H9 (cell line): ENCODE measurements at regions not wholly inside any gene's neighbourhood (a gene's known extent, or its start where the extent isn't known, plus 50 kb on each side); places are given as distances from the start of the nearest gene placed in this dataset.

Experiments used
- DNase-seq: peaks from one replicate; pipeline ENCODE4 v3.0.0-alpha.2; 2017
- H2AFZ ChIP-seq: one replicate; pipeline ENCODE4 v1.6.1; 2013; ENCODE audit warnings: mild to moderate bottlenecking, low read length, control low read depth, moderate library complexity
- H2AK5ac ChIP-seq: 2 replicates; pipeline ENCODE4 v1.6.1; 2013; ENCODE audit warnings: low read length, control low read depth, mixed read lengths; ENCODE audit not compliant: insufficient read length
- H2BK120ac ChIP-seq: one replicate; pipeline ENCODE4 v1.6.1; 2013; ENCODE audit warnings: low read depth, mild to moderate bottlenecking, low read length, control low read depth, inconsistent platforms; ENCODE audit not compliant: poor library complexity, severe bottlenecking
- H2BK12ac ChIP-seq: 2 replicates; pipeline ENCODE4 v1.6.1; 2013; ENCODE audit warnings: low read length, control low read depth, mixed read lengths, low read depth; ENCODE audit not compliant: insufficient read length
- H2BK15ac ChIP-seq: 2 replicates; pipeline ENCODE4 v1.6.1; 2013; ENCODE audit warnings: low read depth, low read length, control low read depth
- H2BK20ac ChIP-seq: one replicate; pipeline ENCODE4 v1.6.1; 2013; ENCODE audit warnings: low read depth, mild to moderate bottlenecking, low read length, control low read depth, inconsistent platforms; ENCODE audit not compliant: poor library complexity, severe bottlenecking
- H2BK5ac ChIP-seq: 2 replicates; pipeline ENCODE4 v1.6.1; 2013; ENCODE audit warnings: low read length, control low read depth, mixed read lengths; ENCODE audit not compliant: insufficient read length
- H3K14ac ChIP-seq: 2 replicates; pipeline ENCODE4 v1.6.1; 2013; ENCODE audit warnings: low read length, control low read depth; ENCODE audit not compliant: insufficient read depth
- H3K18ac ChIP-seq: 2 replicates; pipeline ENCODE4 v1.6.1; 2013; ENCODE audit warnings: low read depth, mild to moderate bottlenecking, mixed read lengths, low read length, control low read depth; ENCODE audit not compliant: insufficient read length
- H3K23ac ChIP-seq: 2 replicates; pipeline ENCODE4 v1.6.1; 2013; ENCODE audit warnings: low read length, control low read depth, mixed read lengths, low read depth; ENCODE audit not compliant: insufficient read length
- H3K23me2 ChIP-seq: 2 replicates; pipeline ENCODE4 v1.6.1; 2013; ENCODE audit warnings: low read depth, mild to moderate bottlenecking, mixed read lengths, low read length, control low read depth; ENCODE audit not compliant: insufficient read length, poor library complexity, severe bottlenecking
- H3K27ac ChIP-seq: 2 replicates; pipeline ENCODE4 v1.5.1; 2013; ENCODE audit warnings: low read length, control low read depth, mixed read lengths, low read depth; ENCODE audit not compliant: insufficient read length
- H3K27me3 ChIP-seq: 2 replicates; pipeline ENCODE4 v1.6.1; 2013; ENCODE audit warnings: low read length, control low read depth, inconsistent platforms; ENCODE audit not compliant: insufficient read depth
- H3K4ac ChIP-seq: 2 replicates; pipeline ENCODE4 v1.6.1; 2013; ENCODE audit warnings: low read depth, mild to moderate bottlenecking, control low read depth, inconsistent platforms, low read length, moderate library complexity
- H3K4me1 ChIP-seq: 2 replicates; pipeline ENCODE4 v1.6.1; 2013; ENCODE audit warnings: low read length, control low read depth, inconsistent platforms; ENCODE audit not compliant: insufficient read depth
- H3K4me2 ChIP-seq: 2 replicates; pipeline ENCODE4 v1.6.1; 2013; ENCODE audit warnings: low read length, control low read depth, mixed read lengths; ENCODE audit not compliant: insufficient read length, insufficient read depth
- H3K56ac ChIP-seq: 2 replicates; pipeline ENCODE4 v1.6.1; 2013; ENCODE audit warnings: low read depth, mild to moderate bottlenecking, mixed read lengths, low read length, control low read depth; ENCODE audit not compliant: insufficient read length
- H3K79me1 ChIP-seq: 2 replicates; pipeline ENCODE4 v1.6.1; 2013; ENCODE audit warnings: low read depth, mild to moderate bottlenecking, moderate library complexity, low read length, control low read depth, inconsistent platforms; ENCODE audit not compliant: insufficient read depth, poor library complexity, severe bottlenecking
- H3K79me2 ChIP-seq: 2 replicates; pipeline ENCODE4 v1.6.1; 2013; ENCODE audit warnings: low read length, control low read depth, inconsistent platforms; ENCODE audit not compliant: insufficient read depth
- H3K9ac ChIP-seq: 2 replicates; pipeline ENCODE4 v1.6.1; 2013; ENCODE audit warnings: low read length, control low read depth, mixed read lengths; ENCODE audit not compliant: insufficient read length; ENCODE audit errors: extremely low read depth
- H3K9me3 ChIP-seq: one replicate; pipeline ENCODE4 v1.6.1; 2013; ENCODE audit warnings: low read depth, low read length, inconsistent platforms; ENCODE audit not compliant: control insufficient read depth
- H3T11ph ChIP-seq: one replicate; pipeline ENCODE4 v1.6.1; 2013; ENCODE audit warnings: mild to moderate bottlenecking, low read length, control low read depth, inconsistent platforms
- H4K20me1 ChIP-seq: one replicate; pipeline ENCODE4 v1.6.1; 2013; ENCODE audit not compliant: control insufficient read depth, insufficient read length, insufficient read depth
- H4K5ac ChIP-seq: 2 replicates; pipeline ENCODE4 v1.6.1; 2013; ENCODE audit warnings: low read depth, mild to moderate bottlenecking, mixed read lengths, low read length, control low read depth; ENCODE audit not compliant: insufficient read length
- H4K8ac ChIP-seq: replicated peaks from 2 replicates; pipeline ENCODE4 v1.6.1; 2013; ENCODE audit warnings: low read length, control low read depth, mixed read lengths, low read depth; ENCODE audit not compliant: insufficient read length
- H4K91ac ChIP-seq: 2 replicates; pipeline ENCODE4 v1.6.1; 2013; ENCODE audit warnings: low read depth, mild to moderate bottlenecking, moderate library complexity, mixed read lengths, low read length, control low read depth; ENCODE audit not compliant: insufficient read length
- H3K27ac Mint-ChIP-seq, 3 experiments: 2 replicates in 2 of 3; 3 replicates in 1 of 3; pipeline ENCODE4 v1.8.0; 2020 to 2021; ENCODE audit warnings: mixed read lengths in 3 of 3, mild to moderate bottlenecking in 1 of 3, moderate library complexity in 1 of 3
- H3K27me3 Mint-ChIP-seq: 2 replicates; pipeline ENCODE4 v1.8.0; 2021; ENCODE audit warnings: low read depth, mild to moderate bottlenecking, moderate library complexity, mixed read lengths
- H3K36me3 Mint-ChIP-seq, 3 experiments: 2 replicates in 2 of 3; 3 replicates in 1 of 3; pipeline ENCODE4 v1.8.0; 2020 to 2021; ENCODE audit warnings: low read depth in 3 of 3, mixed read lengths in 3 of 3; ENCODE audit not compliant: insufficient read depth in 1 of 3
- H3K4me1 Mint-ChIP-seq, 2 experiments: 2 replicates each; pipeline ENCODE4 v1.8.0; 2020; ENCODE audit warnings: mixed read lengths in 2 of 2
- H3K4me3 Mint-ChIP-seq, 2 experiments: 2 replicates in 1 of 2; 3 replicates in 1 of 2; pipeline ENCODE4 v1.8.0; 2020 to 2021; ENCODE audit warnings: mild to moderate bottlenecking in 2 of 2, mixed read lengths in 2 of 2, moderate library complexity in 1 of 2
- H3K9me3 Mint-ChIP-seq, 2 experiments: 2 replicates in 1 of 2; 3 replicates in 1 of 2; pipeline ENCODE4 v1.8.0; 2020; ENCODE audit warnings: mild to moderate bottlenecking in 2 of 2, mixed read lengths in 2 of 2, moderate library complexity in 1 of 2
- TF ChIP-seq, protein P1 (sequence below): fragments of 200-600 bp; sonication (generic); conservative IDR thresholded peaks from 3 replicates; pipeline ENCODE4 v1.8.0; 2021; ENCODE audit warnings: antibody characterized with exemption, mild to moderate bottlenecking

DNA sequence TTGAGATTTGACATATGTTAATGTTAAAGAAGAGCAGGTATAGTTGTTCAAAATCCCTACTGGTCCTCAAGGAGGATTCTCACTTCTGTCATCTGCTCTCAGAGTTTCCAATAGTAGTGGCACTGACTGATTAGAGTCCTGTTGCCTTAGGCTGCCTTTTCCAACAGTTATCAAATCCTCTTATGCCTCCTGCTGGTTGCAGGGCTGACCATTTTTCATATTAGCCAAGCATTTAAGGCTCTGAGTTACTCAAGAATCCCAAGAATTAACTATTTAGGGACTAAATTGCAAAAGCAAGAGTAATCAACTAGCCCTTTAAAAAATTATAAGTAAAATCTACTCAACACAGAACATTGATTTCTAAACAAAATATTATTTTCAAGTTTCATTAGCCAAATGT lies 212.0 kb upstream of the CHORDC1 start:
- Histone ChIP-seq H4K20me1 (no peaks in the 10 kb centered on the region), H3K4me1 (peaks cover 5% of the 10 kb centered on the region), H2AK5ac (no peak overlapping the region), H2BK120ac (no peak overlapping the region), H3K9ac (no peak overlapping the region), H3K18ac (no peak overlapping the region), H3K79me1 (no peaks in the 10 kb centered on the region), H3K56ac (no peak overlapping the region), H4K8ac (no peak overlapping the region), H3K27ac (no peak overlapping the region), H3K4me2 (no peak overlapping the region), H3K23me2 (no peaks in the 10 kb centered on the region), H3K27me3 (no peaks in the 10 kb centered on the region), H3K4ac (no peak overlapping the region), H2AFZ (no peak overlapping the region), H3K79me2 (no peaks in the 10 kb centered on the region), H2BK20ac (no peak overlapping the region), H3K14ac (no peak overlapping the region), H3T11ph (no peak overlapping the region), H4K5ac (no peak overlapping the region), H2BK15ac (no peak overlapping the region), H3K9me3 (no peaks in the 10 kb centered on the region), H2BK12ac (no peak overlapping the region), H4K91ac (no peak overlapping the region), H2BK5ac (no peak overlapping the region), H3K23ac (no peak overlapping the region)
- H3K4me1 Mint-ChIP-seq: peaks cover 35 to 56% of the 10 kb centered on the region in 2 experiments
- H3K4me3 Mint-ChIP-seq: no peak overlapping the region
- H3K27me3 Mint-ChIP-seq: no peaks in the 10 kb centered on the region
- H3K27ac Mint-ChIP-seq: peak overlapping the region in 1 of 3 experiments; percentile 55; a peak in 2 of 7 replicates
- TF ChIP-seq, protein P1, sequence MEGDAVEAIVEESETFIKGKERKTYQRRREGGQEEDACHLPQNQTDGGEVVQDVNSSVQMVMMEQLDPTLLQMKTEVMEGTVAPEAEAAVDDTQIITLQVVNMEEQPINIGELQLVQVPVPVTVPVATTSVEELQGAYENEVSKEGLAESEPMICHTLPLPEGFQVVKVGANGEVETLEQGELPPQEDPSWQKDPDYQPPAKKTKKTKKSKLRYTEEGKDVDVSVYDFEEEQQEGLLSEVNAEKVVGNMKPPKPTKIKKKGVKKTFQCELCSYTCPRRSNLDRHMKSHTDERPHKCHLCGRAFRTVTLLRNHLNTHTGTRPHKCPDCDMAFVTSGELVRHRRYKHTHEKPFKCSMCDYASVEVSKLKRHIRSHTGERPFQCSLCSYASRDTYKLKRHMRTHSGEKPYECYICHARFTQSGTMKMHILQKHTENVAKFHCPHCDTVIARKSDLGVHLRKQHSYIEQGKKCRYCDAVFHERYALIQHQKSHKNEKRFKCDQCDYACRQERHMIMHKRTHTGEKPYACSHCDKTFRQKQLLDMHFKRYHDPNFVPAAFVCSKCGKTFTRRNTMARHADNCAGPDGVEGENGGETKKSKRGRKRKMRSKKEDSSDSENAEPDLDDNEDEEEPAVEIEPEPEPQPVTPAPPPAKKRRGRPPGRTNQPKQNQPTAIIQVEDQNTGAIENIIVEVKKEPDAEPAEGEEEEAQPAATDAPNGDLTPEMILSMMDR: peak; percentile 43; the same call in 2 of the 3 replicates
- DNase-seq: no peak
- H3K36me3 Mint-ChIP-seq: no peaks in the 10 kb centered on the region
- H3K9me3 Mint-ChIP-seq: no peaks in the 10 kb centered on the region
